ENCODE measurements at regions not wholly inside any gene's neighbourhood (a gene's known extent, or its start where the extent isn't known, plus 50 kb on each side); places are given as distances from the start of the nearest gene placed in this dataset.

DNA sequence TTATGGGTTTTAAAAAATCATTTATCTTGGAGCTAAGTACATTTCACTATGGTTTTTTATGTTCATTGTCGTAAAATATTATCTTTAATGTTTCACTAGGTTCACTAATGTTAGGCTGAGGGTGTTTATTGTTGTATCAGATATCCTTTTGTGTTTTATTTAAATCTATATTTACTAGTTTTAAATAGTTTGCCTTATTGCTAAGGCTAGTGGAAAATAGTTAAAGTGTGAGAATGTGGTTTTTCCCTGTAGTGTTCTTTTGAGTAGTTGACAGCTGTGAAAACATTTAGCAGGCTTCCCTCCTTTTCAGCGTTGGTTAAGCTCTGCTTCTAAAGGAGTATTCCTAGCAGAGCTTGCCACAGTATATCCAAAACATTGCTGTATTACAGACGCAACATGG is 139.0 kb downstream of the TM9SF2 start:
- H3K4me2 ChIP-seq (ENCODE audit: insufficient read depth, low read length): no peak overlapping the region
- no peaks in the 10 kb centered on the region for H4K20me1 ChIP-seq (ENCODE audit: insufficient read depth, low read length)
- no peak overlapping the region for H2AFZ ChIP-seq (ENCODE audit: low read depth, low read length)
- H3K4me3 ChIP-seq (ENCODE audit: low read depth in 1 of 2, low read length in 2 of 2): no peak overlapping the region
- H3K9me3 ChIP-seq (ENCODE audit: insufficient read depth, low read length, severe bottlenecking): no peaks in the 10 kb centered on the region
- H3K4me1 ChIP-seq (ENCODE audit: insufficient read depth, low read length): no peaks in the 10 kb centered on the region
- no peaks in the 10 kb centered on the region for H3K36me3 ChIP-seq (ENCODE audit: insufficient read depth, low read length)
- H3K27ac ChIP-seq (ENCODE audit: low read length): no peak overlapping the region
- no peak for TF ChIP-seq EZH2 (IDR thresholded peaks at IDR 0.05; ENCODE audit: borderline replicate concordance, low read depth, low read length, severe bottlenecking)
- TF ChIP-seq, protein P1, sequence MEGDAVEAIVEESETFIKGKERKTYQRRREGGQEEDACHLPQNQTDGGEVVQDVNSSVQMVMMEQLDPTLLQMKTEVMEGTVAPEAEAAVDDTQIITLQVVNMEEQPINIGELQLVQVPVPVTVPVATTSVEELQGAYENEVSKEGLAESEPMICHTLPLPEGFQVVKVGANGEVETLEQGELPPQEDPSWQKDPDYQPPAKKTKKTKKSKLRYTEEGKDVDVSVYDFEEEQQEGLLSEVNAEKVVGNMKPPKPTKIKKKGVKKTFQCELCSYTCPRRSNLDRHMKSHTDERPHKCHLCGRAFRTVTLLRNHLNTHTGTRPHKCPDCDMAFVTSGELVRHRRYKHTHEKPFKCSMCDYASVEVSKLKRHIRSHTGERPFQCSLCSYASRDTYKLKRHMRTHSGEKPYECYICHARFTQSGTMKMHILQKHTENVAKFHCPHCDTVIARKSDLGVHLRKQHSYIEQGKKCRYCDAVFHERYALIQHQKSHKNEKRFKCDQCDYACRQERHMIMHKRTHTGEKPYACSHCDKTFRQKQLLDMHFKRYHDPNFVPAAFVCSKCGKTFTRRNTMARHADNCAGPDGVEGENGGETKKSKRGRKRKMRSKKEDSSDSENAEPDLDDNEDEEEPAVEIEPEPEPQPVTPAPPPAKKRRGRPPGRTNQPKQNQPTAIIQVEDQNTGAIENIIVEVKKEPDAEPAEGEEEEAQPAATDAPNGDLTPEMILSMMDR (IDR thresholded peaks at IDR 0.05; ENCODE audit: borderline replicate concordance, extremely low read depth, low read length, poor library complexity, severe bottlenecking): no peak
- ATAC-seq (ENCODE audit: insufficient read depth, low read depth): no peak
- no peaks in the 10 kb centered on the region for H3K79me2 ChIP-seq (ENCODE audit: insufficient read depth, low read length)
- DNase-seq: no peak
- no peaks in the 10 kb centered on the region for H3K27me3 ChIP-seq (ENCODE audit: insufficient read depth, low read length, poor library complexity)
- H3K9ac ChIP-seq (ENCODE audit: low read depth, low read length): no peak overlapping the region

- DNase-seq: no peak
Measured at GRCh38 chr13:99639126-99639525, 137.9 kb downstream of the TM9SF2 start.

DNA sequence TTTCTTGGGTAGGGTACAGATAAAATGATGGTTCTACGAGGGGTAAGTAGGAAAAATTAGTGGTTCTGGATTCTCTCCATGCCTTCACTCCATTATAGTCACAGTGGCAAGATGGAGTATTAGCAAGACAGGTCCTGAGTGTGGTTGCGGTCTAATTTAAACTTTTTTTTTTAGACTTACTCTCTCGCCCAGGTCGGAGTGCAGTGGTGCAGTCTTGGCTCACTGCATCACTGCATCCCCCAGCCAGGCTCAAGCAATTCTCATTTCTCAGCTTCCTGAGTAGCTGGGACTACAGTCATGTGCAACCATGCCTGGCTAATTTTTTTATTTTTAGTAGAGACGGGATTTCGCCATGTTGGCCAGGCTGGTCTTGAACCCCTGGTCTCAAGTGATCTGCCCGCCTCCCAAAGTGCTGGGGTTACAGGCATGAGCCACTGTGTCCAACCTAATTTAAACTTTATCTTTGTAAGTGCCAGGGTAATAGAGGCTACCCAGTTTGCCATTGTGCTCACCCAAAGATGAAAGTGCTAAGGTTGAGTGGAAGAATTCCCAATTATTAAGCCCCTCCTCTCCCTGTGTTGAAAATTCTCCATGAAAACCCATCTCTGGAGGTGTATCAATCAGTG is 135.6 kb downstream of the TM9SF2 start:
- Histone ChIP-seq H4K20me1 (ENCODE audit: insufficient read depth, low read length) (no peaks in the 10 kb centered on the region), H3K27me3 (ENCODE audit: insufficient read depth, low read length, poor library complexity) (no peaks in the 10 kb centered on the region), H3K9me3 (ENCODE audit: insufficient read depth, low read length, severe bottlenecking) (no peaks in the 10 kb centered on the region), H3K27ac (ENCODE audit: low read length) (no peak overlapping the region), H3K36me3 (ENCODE audit: insufficient read depth, low read length) (no peaks in the 10 kb centered on the region), H3K4me1 (ENCODE audit: insufficient read depth, low read length) (no peaks in the 10 kb centered on the region), H3K79me2 (ENCODE audit: insufficient read depth, low read length) (no peaks in the 10 kb centered on the region), H3K4me2 (ENCODE audit: insufficient read depth, low read length) (no peak overlapping the region), H2AFZ (ENCODE audit: low read depth, low read length) (no peak overlapping the region), H3K4me3 (ENCODE audit: low read depth in 1 of 2, low read length in 2 of 2) (no peak overlapping the region), H3K9ac (ENCODE audit: low read depth, low read length) (no peak overlapping the region)
- DNase-seq (no peak), ATAC-seq (ENCODE audit: insufficient read depth, low read depth) (no peak)
- TF ChIP-seq, protein P1 (IDR thresholded peaks at IDR 0.05; ENCODE audit: borderline replicate concordance, extremely low read depth, low read length, poor library complexity, severe bottlenecking): no peak
- TF ChIP-seq EZH2 (IDR thresholded peaks at IDR 0.05; ENCODE audit: borderline replicate concordance, low read depth, low read length, severe bottlenecking): no peak

More at GRCh38 chr13:99639126-99639525, 137.9 kb downstream of the TM9SF2 start:
- H3K4me2 ChIP-seq (ENCODE audit: insufficient read depth, low read length): no peak overlapping the region
- H3K9ac ChIP-seq (ENCODE audit: low read depth, low read length): no peak overlapping the region
- H3K4me1 ChIP-seq (ENCODE audit: insufficient read depth, low read length): no peaks in the 10 kb centered on the region
- H3K4me3 ChIP-seq (ENCODE audit: low read depth in 1 of 2, low read length in 2 of 2): no peak overlapping the region
- H4K20me1 ChIP-seq (ENCODE audit: insufficient read depth, low read length): no peaks in the 10 kb centered on the region
- no peaks in the 10 kb centered on the region for H3K27me3 ChIP-seq (ENCODE audit: insufficient read depth, low read length, poor library complexity)
- no peak overlapping the region for H2AFZ ChIP-seq (ENCODE audit: low read depth, low read length)
- no peak overlapping the region for H3K27ac ChIP-seq (ENCODE audit: low read length)
- no peaks in the 10 kb centered on the region for H3K36me3 ChIP-seq (ENCODE audit: insufficient read depth, low read length)
- no peak for TF ChIP-seq EZH2 (IDR thresholded peaks at IDR 0.05; ENCODE audit: borderline replicate concordance, low read depth, low read length, severe bottlenecking)
- TF ChIP-seq, protein P1 (IDR thresholded peaks at IDR 0.05; ENCODE audit: borderline replicate concordance, extremely low read depth, low read length, poor library complexity, severe bottlenecking): no peak
- H3K9me3 ChIP-seq (ENCODE audit: insufficient read depth, low read length, severe bottlenecking): no peaks in the 10 kb centered on the region
- no peak for ATAC-seq (ENCODE audit: insufficient read depth, low read depth)
- no peaks in the 10 kb centered on the region for H3K79me2 ChIP-seq (ENCODE audit: insufficient read depth, low read length)
